MM.1S (cell line): ENCODE measurements at regions not wholly inside any gene's neighbourhood (a gene's known extent, or its start where the extent isn't known, plus 50 kb on each side); places are given as distances from the start of the nearest gene placed in this dataset.

Source experiments
- CTCF ChIP-seq: fragments of 300-600 bp; sonication (generic); IDR thresholded peaks from 2 replicates; pipeline ENCODE4 v1.5.1; 2016; ENCODE audit warnings: antibody characterized with exemption, low read length, mixed read lengths
- EZH2 ChIP-seq: fragments of 300-600 bp; sonication (generic); optimal IDR thresholded peaks from 2 replicates; pipeline ENCODE3; 2017; ENCODE audit warnings: low read depth, mild to moderate bottlenecking, antibody characterized with exemption, low read length, mixed read lengths
- EZH2phosphoT487 ChIP-seq: fragments of 300-600 bp; sonication (generic); IDR thresholded peaks from 2 replicates; pipeline ENCODE4 v1.6.1; 2018; ENCODE audit warnings: antibody characterized with exemption, low read length

GRCh38 chr6:9789201-9789600, 625.7 kb downstream of the TFAP2A start:
- TF ChIP-seq CTCF: no peak
- no peak for TF ChIP-seq EZH2
- TF ChIP-seq EZH2phosphoT487: no peak
